Spinal cord (tissue), 9 donors: ENCODE measurements at regions not wholly inside any gene's neighbourhood (a gene's known extent, or its start where the extent isn't known, plus 50 kb on each side); places are given as distances from the start of the nearest gene placed in this dataset.
"Not testable (repeated sequence)": the region's sequence is repeated elsewhere in the genome, so short reads cannot be mapped to it uniquely, and the experiment has no call there.

ENCODE experiments used
- DNase-seq, 6 donors: peaks; one replicate each; pipeline versions ENCODE4 v3.0.0 to v3.0.0-alpha.2; 2013 to 2015; ENCODE audit warnings: low spot score in 6 of 6, low read depth in 4 of 6
- H3K27ac ChIP-seq: one replicate; pipeline ENCODE4 v1.5.1; 2013; ENCODE audit warnings: low read depth, low read length, control low read depth
- H3K27me3 ChIP-seq: one replicate; pipeline ENCODE4 v1.6.1; 2013; ENCODE audit warnings: low read length; ENCODE audit not compliant: control insufficient read depth, insufficient read depth
- H3K36me3 ChIP-seq: one replicate; pipeline ENCODE4 v1.6.1; 2013; ENCODE audit warnings: low read length; ENCODE audit not compliant: control insufficient read depth, insufficient read depth
- H3K4me1 ChIP-seq: one replicate; pipeline ENCODE4 v1.6.1; 2013; ENCODE audit warnings: low read length; ENCODE audit not compliant: control insufficient read depth, insufficient read depth
- H3K4me3 ChIP-seq: one replicate; pipeline ENCODE4 v1.5.1; 2013; ENCODE audit warnings: low read depth, low read length, control low read depth
- H3K9me3 ChIP-seq: one replicate; pipeline ENCODE4 v1.6.1; 2013; ENCODE audit warnings: low read length; ENCODE audit not compliant: control insufficient read depth, insufficient read depth
- WGBS: methylation state at CpG from one replicate; pipeline ENCODE4 v1.1.5; 2013; ENCODE audit warnings: missing lambda C conversion rate; ENCODE audit not compliant: insufficient coverage; 5-methylcytosine and 5-hydroxymethylcytosine counted together
- donor health status: healthy.

- not testable (repeated sequence) for H3K4me1 ChIP-seq, H3K9me3 ChIP-seq, H3K4me3 ChIP-seq, H3K27me3 ChIP-seq, DNase-seq, H3K27ac ChIP-seq, H3K36me3 ChIP-seq
- 83% methylated on average over 1 of the region's 6 CpGs for WGBS
Measured at GRCh38 chr7:150096213-150096994, 222.6 kb downstream of the ATP6V0E2 start.

- H3K36me3 ChIP-seq, H3K4me3 ChIP-seq, H3K27ac ChIP-seq, H3K4me1 ChIP-seq, H3K27me3 ChIP-seq, H3K9me3 ChIP-seq, DNase-seq: not testable (repeated sequence)
- no CpG with 5 or more reads among the region's 7 CpGs for WGBS
Measured at GRCh38 chr7:150098592-150098991, 224.6 kb upstream of the LRRC61 start.

- H3K4me1 ChIP-seq, H3K9me3 ChIP-seq, H3K27ac ChIP-seq, DNase-seq, H3K4me3 ChIP-seq, H3K27me3 ChIP-seq, H3K36me3 ChIP-seq: not testable (repeated sequence)
- 73% methylated on average over 2 of the region's 7 CpGs for WGBS
Measured at GRCh38 chr7:150101282-150101681, 221.9 kb upstream of the LRRC61 start.

- not testable (repeated sequence) for H3K36me3 ChIP-seq, H3K27me3 ChIP-seq, DNase-seq, H3K27ac ChIP-seq, H3K9me3 ChIP-seq, H3K4me3 ChIP-seq, H3K4me1 ChIP-seq
- no CpG with 5 or more reads among the region's 1 CpG for WGBS
Measured at GRCh38 chr7:150107283-150107682, 215.9 kb upstream of the LRRC61 start.

- not testable (repeated sequence) for H3K27me3 ChIP-seq, H3K4me3 ChIP-seq, H3K4me1 ChIP-seq, DNase-seq, H3K36me3 ChIP-seq, H3K9me3 ChIP-seq, H3K27ac ChIP-seq
- WGBS = 0% methylated on average over 1 of the region's 5 CpGs
Measured at GRCh38 chr7:150110375-150110820, 212.8 kb upstream of the LRRC61 start.

GRCh38 chr7:150110882-150111281 is 212.3 kb upstream of the LRRC61 start:
- not testable (repeated sequence) for H3K4me1 ChIP-seq, DNase-seq, H3K36me3 ChIP-seq, H3K4me3 ChIP-seq, H3K9me3 ChIP-seq, H3K27me3 ChIP-seq, H3K27ac ChIP-seq
- 67% methylated on average over 4 of the region's 8 CpGs for WGBS

- 33% methylated on average over 9 of the region's 33 CpGs for WGBS
- not testable (repeated sequence) for H3K9me3 ChIP-seq, H3K27ac ChIP-seq, H3K4me1 ChIP-seq, H3K27me3 ChIP-seq, H3K4me3 ChIP-seq, H3K36me3 ChIP-seq
- peak in 2 of 6 donors; percentile 10 to 64 for DNase-seq
Measured at GRCh38 chr7:150111373-150112139, 211.6 kb upstream of the LRRC61 start.

GRCh38 chr7:150113301-150113700 is 209.9 kb upstream of the LRRC61 start:
- H3K36me3 ChIP-seq, H3K4me3 ChIP-seq, H3K27ac ChIP-seq, H3K27me3 ChIP-seq, H3K9me3 ChIP-seq, H3K4me1 ChIP-seq: not testable (repeated sequence)
- no CpG with 5 or more reads among the region's 2 CpGs for WGBS
- DNase-seq = peak in 1 of 6 donors; percentile 79

- H3K36me3 ChIP-seq, DNase-seq, H3K4me1 ChIP-seq, H3K27ac ChIP-seq, H3K9me3 ChIP-seq, H3K4me3 ChIP-seq, H3K27me3 ChIP-seq: not testable (repeated sequence)
- WGBS = 100% methylated on average over 2 of the region's 3 CpGs
Measured at GRCh38 chr7:150114591-150114990, 208.6 kb upstream of the LRRC61 start.

GRCh38 chr7:150119966-150120365 is 203.2 kb upstream of the LRRC61 start:
- no CpG with 5 or more reads among the region's 1 CpG for WGBS
- not testable (repeated sequence) for H3K36me3 ChIP-seq, H3K27ac ChIP-seq, H3K9me3 ChIP-seq, H3K4me3 ChIP-seq, H3K27me3 ChIP-seq, DNase-seq, H3K4me1 ChIP-seq
